Activated naive CD8-positive, alpha-beta T cell treated with anti-CD3 and anti-CD28 coated beads for 36 hours (primary cell): ENCODE measurements at regions not wholly inside any gene's neighbourhood (a gene's known extent, or its start where the extent isn't known, plus 50 kb on each side); places are given as distances from the start of the nearest gene placed in this dataset.
"Not testable (repeated sequence)": the region's sequence is repeated elsewhere in the genome, so short reads cannot be mapped to it uniquely, and the experiment has no call there.

ENCODE experiments used
- DNase-seq: peaks from one replicate; pipeline ENCODE4 v3.0.0; 2021
- H3K27ac Mint-ChIP-seq: one replicate; pipeline ENCODE4 v1.8.0; 2022; ENCODE audit warnings: mild to moderate bottlenecking, moderate library complexity, mixed read lengths
- H3K27me3 Mint-ChIP-seq: one replicate; pipeline ENCODE4 v1.8.0; 2022; ENCODE audit warnings: mild to moderate bottlenecking, mixed read lengths
- H3K36me3 Mint-ChIP-seq: one replicate; pipeline ENCODE4 v1.8.0; 2021; ENCODE audit warnings: mild to moderate bottlenecking, mixed read lengths
- H3K4me1 Mint-ChIP-seq: one replicate; pipeline ENCODE4 v1.8.0; 2021; ENCODE audit warnings: mixed read lengths
- H3K4me3 Mint-ChIP-seq: one replicate; pipeline ENCODE4 v1.8.0; 2022; ENCODE audit warnings: mild to moderate bottlenecking, moderate library complexity, mixed read lengths
- H3K9me3 Mint-ChIP-seq: one replicate; pipeline ENCODE4 v1.8.0; 2022; ENCODE audit warnings: mixed read lengths

DNA sequence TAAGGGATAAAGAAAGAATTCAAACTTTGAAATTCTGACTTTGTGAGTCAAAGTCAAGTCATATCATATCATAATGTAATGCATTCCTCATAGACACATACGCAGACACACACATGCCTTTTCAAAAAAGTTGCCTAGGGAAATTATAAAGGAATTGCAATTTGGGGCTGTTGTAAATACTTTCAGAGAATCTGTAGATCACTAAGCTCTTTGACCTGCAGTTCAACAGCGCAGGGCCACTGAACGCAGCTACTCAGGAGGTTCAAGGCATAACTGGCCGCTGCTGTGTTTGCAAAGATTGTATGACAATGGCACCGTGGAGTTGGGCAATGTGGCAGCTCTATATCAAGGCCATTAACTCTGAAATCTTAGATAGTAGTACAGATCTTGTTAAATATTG, 188.4 kb upstream of the THRB start:
- no peak overlapping the region for H3K27ac Mint-ChIP-seq
- H3K27me3 Mint-ChIP-seq, result peaks cover 62% of the 10 kb centered on the region
- peaks cover 27% of the 10 kb centered on the region for H3K4me1 Mint-ChIP-seq
- H3K4me3 Mint-ChIP-seq, result no peak overlapping the region
- no peak for DNase-seq
- H3K36me3 Mint-ChIP-seq, result no peaks in the 10 kb centered on the region
- H3K9me3 Mint-ChIP-seq, result peaks cover 7% of the 10 kb centered on the region

DNA sequence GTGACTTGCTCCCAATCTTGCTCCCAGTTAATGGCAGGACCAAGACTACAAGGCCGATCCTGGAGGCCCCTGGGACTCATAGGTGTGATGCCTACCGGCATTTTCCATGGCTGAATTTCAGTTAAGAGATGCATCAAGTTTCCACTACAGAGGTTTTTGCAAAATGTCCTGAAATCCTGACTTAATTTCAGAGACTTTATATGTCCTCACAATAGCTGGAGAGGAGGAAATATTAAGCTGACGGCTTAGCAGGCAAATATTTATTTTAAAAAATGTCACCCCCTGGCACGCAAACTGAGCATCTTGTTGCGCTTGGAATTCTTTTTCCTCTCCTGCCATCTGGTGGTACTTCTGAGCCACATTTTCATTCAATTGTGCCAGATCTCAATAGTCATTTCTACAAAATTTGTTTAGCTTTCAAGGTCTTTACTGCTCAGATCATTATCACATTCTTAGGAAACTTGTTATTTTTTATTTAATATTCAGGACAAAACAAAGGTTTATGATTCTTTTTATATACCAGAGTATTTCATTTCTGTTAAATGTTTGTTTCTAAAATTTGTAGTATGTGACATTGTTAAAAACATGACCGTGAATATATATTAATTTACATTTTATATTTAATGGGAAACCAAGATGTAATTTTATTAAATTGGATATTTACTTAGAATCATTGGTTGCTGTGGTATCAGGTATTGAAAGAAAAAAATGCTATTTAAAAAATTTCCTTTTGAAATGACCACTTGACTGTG, 189.2 kb upstream of the THRB start:
- Mint-ChIP-seq H3K36me3 (no peaks in the 10 kb centered on the region), H3K4me1 (peaks cover 21% of the 10 kb centered on the region), H3K27me3 (peaks cover 63% of the 10 kb centered on the region), H3K9me3 (peaks cover 7% of the 10 kb centered on the region), H3K27ac (no peak overlapping the region), H3K4me3 (no peak overlapping the region)
- DNase-seq, result no peak

DNA sequence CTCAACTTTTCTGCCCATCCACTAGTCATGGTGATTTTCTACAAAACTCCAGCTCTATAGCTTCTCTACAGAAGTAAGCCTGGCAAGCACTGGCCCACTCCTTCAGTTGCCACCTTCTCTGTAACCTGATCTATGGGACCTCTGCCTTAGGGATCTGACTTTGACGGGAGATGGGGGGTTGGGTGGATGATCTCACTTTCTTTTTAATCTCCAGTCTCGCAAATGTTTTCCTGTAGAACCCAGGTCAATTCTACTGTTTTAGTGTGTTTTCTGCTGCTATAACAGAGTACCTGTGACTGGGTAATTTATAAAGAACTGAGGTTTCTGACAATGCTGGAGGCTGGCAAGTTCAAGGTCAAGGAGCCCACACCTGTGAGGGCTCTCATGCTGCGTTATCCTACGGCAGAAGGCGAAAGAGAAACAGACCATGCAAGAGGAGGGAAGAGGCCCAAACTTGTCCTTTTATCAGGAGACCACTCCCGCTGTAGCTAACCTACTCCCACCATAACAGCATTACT, 189.9 kb upstream of the THRB start:
- H3K9me3 Mint-ChIP-seq, result peaks cover 5% of the 10 kb centered on the region
- H3K4me3 Mint-ChIP-seq, result no peak overlapping the region
- no peak for DNase-seq
- H3K27ac Mint-ChIP-seq, result no peak overlapping the region
- peaks cover 62% of the 10 kb centered on the region for H3K27me3 Mint-ChIP-seq
- no peaks in the 10 kb centered on the region for H3K36me3 Mint-ChIP-seq
- peaks cover 17% of the 10 kb centered on the region for H3K4me1 Mint-ChIP-seq

DNA sequence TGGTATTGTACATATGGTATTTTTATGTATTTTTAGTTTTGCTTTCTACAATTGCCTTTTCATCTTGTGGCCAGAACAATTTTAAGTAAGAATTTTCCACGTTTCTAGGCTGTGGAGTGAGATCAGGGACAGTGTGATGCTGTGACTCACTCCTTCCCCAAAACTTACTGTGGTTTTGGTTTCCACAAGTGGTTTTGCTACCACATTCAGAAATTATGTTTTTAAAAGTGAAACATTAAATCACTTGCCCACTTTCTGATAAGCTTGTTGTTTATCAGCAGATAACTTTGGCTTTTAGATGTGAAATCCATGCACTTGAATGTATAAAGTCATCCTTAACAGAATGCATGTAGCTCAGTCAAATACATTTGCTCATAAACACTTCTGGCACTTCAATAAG, 192.2 kb upstream of the THRB start:
- Mint-ChIP-seq H3K9me3 (no peaks in the 10 kb centered on the region), H3K36me3 (no peaks in the 10 kb centered on the region), H3K4me3 (no peak overlapping the region), H3K27ac (no peak overlapping the region), H3K27me3 (peaks cover 55% of the 10 kb centered on the region), H3K4me1 (peaks cover 15% of the 10 kb centered on the region)
- peak; percentile 39 for DNase-seq

DNA sequence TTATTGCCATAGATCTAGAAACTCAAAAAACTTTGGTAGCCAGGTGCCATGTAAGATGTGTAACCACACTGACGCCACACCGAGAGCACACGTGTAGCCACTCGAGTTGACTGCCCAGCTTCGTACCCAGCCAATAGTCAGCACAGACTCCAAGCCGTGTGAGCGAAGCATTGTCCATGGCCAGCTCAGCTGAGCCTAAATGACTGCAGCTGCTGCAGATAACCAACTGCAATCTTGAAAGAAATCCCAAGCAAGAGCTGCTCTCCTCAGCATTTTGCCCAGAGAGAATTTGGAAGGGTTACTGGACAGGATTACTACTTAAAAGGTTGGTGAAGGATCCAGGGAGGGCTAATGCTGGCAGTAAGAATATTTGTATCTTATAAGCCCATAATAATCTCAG, 193.0 kb upstream of the THRB start:
- Mint-ChIP-seq H3K36me3 (no peaks in the 10 kb centered on the region), H3K27me3 (peaks cover 59% of the 10 kb centered on the region), H3K4me1 (peaks cover 15% of the 10 kb centered on the region), H3K27ac (no peak overlapping the region), H3K4me3 (no peak overlapping the region), H3K9me3 (no peaks in the 10 kb centered on the region)
- DNase-seq, result no peak

DNA sequence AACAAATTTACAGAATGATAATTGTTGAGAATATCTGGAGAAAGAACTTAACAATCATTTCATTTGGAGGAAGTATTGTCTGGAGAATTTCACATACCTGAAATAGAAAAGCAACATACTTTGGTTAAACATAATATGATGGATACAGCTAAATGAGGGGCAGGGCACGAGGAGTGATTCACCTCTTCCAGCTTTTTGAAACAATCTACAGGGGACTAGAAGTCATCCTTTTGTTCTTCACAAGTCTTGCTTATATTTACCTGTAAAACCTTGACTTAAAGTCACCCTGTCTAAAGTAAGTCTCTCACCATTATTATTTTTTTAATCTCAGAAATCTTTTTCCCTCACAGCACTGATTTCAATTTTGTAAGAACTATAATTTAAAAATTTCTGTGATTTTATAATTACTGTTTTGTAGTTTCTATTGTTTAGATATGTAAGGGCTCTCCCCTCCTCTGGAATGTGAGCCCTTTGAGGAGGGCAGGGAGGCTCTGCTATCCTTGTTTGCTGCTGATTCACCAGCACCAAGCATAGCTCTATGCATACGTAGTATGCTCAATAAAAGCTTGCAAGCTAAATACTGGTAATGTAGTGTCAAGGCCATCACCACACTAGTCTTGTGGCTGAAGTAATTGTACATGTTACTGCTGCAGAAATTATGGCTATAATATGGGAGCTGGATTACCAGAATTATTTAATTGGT, 193.9 kb upstream of the THRB start:
- H3K36me3 Mint-ChIP-seq, result no peaks in the 10 kb centered on the region
- no peak overlapping the region for H3K4me3 Mint-ChIP-seq
- no peaks in the 10 kb centered on the region for H3K9me3 Mint-ChIP-seq
- peaks cover 15% of the 10 kb centered on the region for H3K4me1 Mint-ChIP-seq
- H3K27me3 Mint-ChIP-seq, result peaks cover 51% of the 10 kb centered on the region
- DNase-seq, result no peak
- no peak overlapping the region for H3K27ac Mint-ChIP-seq

DNA sequence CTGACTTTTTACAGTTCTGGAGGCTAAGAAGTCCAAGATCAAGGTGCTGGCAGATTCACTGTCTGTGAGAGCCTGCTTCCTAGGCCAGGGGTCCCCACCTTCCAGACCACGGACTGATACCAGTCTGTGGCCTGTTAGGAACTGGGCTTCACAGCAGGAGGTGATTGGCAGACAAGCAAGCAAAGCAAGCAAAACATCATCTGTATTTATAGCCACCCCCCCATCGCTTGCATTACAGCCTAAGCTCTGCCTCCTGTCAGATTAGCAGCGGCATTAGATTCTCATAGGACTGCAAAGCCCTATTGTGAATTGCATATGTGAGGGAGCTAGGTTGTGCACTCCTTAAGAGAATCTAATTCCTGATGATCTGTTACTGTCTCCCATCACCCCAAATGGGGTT, 194.7 kb upstream of the THRB start:
- Mint-ChIP-seq H3K4me1 (peaks cover 12% of the 10 kb centered on the region), H3K4me3 (no peak overlapping the region)

DNA sequence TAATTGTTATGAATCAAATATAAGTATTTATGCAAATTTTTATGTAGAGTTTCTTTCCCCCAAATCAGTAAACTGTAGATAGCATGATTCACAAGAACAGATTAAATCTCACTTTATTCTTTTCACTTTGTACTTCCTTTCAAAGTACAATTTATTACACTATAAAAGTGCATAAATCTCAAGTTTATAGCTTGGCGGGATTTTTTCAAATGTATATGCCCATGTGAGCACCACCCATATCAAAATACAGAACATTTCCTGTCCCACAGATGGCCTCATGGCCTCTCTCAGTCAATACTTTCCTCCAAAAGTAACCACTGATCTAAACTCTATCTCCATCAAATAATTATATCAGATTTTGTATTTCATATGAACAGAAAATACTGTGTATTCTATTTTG, 196.1 kb upstream of the THRB start:
- no peak overlapping the region for H3K27ac Mint-ChIP-seq
- H3K27me3 Mint-ChIP-seq, result peaks cover 36% of the 10 kb centered on the region
- H3K36me3 Mint-ChIP-seq, result no peaks in the 10 kb centered on the region
- DNase-seq, result no peak
- H3K9me3 Mint-ChIP-seq, result no peaks in the 10 kb centered on the region
- H3K4me3 Mint-ChIP-seq, result no peak overlapping the region
- H3K4me1 Mint-ChIP-seq, result peaks cover 12% of the 10 kb centered on the region

More for the DNA sequence above, 194.7 kb upstream of the THRB start:
- Mint-ChIP-seq H3K9me3 (no peaks in the 10 kb centered on the region), H3K36me3 (no peaks in the 10 kb centered on the region), H3K27ac (no peak overlapping the region), H3K27me3 (peaks cover 48% of the 10 kb centered on the region)
- no peak for DNase-seq

DNA sequence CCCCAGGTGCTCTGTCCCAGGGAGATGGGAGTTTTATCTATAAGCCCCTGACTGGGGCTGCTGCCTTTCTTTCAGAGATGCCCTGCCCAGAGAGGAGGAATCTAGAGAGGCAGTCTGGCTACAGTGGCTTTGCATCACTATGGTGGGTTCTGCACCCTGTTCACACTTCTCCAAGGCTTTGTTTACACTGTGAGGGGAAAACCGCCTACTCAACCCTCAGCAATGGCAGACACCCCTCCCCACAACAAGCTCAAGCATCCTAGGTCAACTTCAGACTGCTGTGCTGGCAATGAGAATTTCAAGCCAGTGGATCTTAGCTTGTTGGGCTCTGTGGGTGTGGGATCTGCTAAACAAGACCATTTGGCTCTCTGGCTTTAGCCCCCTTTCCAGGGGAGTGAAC, 204.4 kb upstream of the THRB start:
- H3K4me1 Mint-ChIP-seq, H3K4me3 Mint-ChIP-seq, DNase-seq, H3K9me3 Mint-ChIP-seq, H3K27me3 Mint-ChIP-seq, H3K36me3 Mint-ChIP-seq, H3K27ac Mint-ChIP-seq: not testable (repeated sequence)

DNA sequence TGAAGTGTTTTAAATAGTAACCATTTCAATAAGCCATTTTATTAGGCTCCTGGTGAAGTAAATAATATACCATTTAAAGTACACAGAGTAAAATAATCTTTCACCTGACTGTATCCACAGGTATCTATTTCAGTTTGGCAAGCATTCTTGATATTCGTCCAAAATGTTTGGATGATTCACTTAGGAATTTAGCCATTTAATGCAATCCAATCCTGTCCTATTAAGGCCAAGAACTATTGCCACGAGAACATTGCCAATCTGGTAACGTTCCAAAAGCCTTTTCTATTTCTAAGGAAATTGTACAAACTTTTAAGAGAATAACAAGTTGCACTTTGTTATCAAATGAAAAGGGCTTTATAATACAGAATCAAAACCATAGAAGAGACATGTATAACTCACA, 209.8 kb upstream of the THRB start:
- DNase-seq, result no peak
- Mint-ChIP-seq H3K4me3 (no peak overlapping the region), H3K36me3 (no peaks in the 10 kb centered on the region), H3K4me1 (no peaks in the 10 kb centered on the region), H3K27ac (no peak overlapping the region), H3K9me3 (peaks cover 3% of the 10 kb centered on the region), H3K27me3 (peaks cover 9% of the 10 kb centered on the region)

DNA sequence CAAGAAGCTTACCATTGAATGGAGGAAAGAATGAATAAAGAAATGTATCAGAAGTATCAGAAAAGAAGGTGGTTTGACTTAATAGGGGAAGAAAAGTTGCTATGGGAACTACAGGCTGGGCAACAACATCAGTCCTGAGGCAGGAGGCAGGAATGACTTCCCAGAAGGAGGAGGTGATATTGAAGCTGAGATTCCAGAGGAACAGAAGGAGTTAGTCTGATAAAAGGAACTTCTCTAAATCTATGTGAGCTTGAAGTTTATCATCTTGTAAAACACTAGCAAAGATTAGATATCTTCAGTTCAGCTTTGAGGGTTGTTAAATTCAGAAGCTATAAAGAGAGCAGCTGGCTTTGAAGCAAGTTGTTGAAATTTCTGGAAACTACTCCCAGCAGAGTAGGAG, 213.3 kb upstream of the THRB start:
- H3K9me3 Mint-ChIP-seq, result no peaks in the 10 kb centered on the region
- H3K27ac Mint-ChIP-seq, result no peak overlapping the region

DNA sequence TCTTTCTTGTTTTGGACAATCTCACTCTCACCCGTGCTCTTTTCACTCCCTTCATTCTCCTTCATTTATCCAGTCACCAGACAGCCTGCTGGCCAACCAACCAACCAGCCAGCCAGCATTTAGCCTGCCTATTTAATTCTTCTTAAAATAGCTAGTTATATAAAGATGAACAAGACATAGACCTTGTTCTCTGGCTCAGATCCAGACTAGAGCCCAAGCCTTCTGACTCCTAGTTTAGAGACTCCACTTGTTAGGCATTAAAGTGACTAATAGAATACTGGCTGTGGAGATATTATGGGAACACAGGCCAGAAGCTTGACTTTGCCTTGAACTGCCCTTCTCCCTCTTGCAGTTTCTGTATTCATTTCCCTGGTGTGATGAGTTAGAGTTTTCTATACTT, 215.3 kb upstream of the THRB start:
- H3K9me3 Mint-ChIP-seq, result no peaks in the 10 kb centered on the region
- no peak overlapping the region for H3K27ac Mint-ChIP-seq
- no peaks in the 10 kb centered on the region for H3K36me3 Mint-ChIP-seq
- H3K4me3 Mint-ChIP-seq, result no peak overlapping the region
- no peaks in the 10 kb centered on the region for H3K4me1 Mint-ChIP-seq
- no peak for DNase-seq
- no peaks in the 10 kb centered on the region for H3K27me3 Mint-ChIP-seq

More for the DNA sequence above, 213.3 kb upstream of the THRB start:
- no peak for DNase-seq
- H3K36me3 Mint-ChIP-seq, result no peaks in the 10 kb centered on the region
- H3K27me3 Mint-ChIP-seq, result no peaks in the 10 kb centered on the region
- H3K4me3 Mint-ChIP-seq, result no peak overlapping the region
- no peaks in the 10 kb centered on the region for H3K4me1 Mint-ChIP-seq

DNA sequence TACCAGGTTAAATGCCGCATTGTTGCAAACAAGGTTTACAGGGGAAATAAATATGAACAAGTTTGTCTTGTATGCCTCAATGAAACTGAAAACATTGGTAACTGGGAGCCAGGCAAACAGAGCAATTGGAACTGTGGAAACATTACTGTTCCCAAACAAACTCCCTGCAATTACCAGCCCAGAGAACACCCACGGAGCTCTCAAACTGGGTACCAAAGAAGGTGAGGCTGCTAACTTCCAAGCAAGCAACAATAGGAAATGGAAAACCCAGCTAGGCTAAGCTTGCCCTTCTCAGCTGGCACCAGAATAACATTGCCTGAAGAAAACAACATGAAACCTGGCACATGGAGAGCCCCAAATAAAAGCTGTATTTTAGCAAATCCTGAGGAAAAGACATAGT, 218.9 kb upstream of the THRB start:
- Mint-ChIP-seq H3K4me3 (no peak overlapping the region), H3K36me3 (no peaks in the 10 kb centered on the region), H3K4me1 (no peaks in the 10 kb centered on the region), H3K9me3 (no peaks in the 10 kb centered on the region), H3K27ac (no peak overlapping the region), H3K27me3 (no peaks in the 10 kb centered on the region)
- no peak for DNase-seq

DNA sequence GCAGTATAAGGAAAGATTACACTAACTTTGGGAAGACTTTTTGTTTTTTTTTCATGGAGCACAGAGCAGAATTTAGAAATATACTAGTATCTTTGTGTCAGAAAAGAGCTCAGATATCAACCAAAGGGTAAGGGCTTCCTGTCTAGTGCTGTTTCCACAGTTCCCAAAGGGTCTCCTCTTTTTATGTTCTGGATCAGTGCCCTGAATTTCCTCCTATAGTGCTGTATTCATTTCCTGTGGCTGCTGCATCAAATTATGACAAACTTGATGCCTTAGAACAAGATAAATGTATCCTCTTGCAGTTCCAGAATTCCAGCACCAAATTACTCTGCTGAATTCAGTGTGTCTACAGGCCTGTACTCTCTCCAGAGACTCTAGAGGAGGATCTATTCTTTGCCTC, 219.8 kb upstream of the THRB start:
- no peak for DNase-seq
- no peaks in the 10 kb centered on the region for H3K9me3 Mint-ChIP-seq
- H3K27me3 Mint-ChIP-seq, result no peaks in the 10 kb centered on the region
- H3K4me3 Mint-ChIP-seq, result no peak overlapping the region
- no peaks in the 10 kb centered on the region for H3K4me1 Mint-ChIP-seq
- no peak overlapping the region for H3K27ac Mint-ChIP-seq
- H3K36me3 Mint-ChIP-seq, result no peaks in the 10 kb centered on the region

DNA sequence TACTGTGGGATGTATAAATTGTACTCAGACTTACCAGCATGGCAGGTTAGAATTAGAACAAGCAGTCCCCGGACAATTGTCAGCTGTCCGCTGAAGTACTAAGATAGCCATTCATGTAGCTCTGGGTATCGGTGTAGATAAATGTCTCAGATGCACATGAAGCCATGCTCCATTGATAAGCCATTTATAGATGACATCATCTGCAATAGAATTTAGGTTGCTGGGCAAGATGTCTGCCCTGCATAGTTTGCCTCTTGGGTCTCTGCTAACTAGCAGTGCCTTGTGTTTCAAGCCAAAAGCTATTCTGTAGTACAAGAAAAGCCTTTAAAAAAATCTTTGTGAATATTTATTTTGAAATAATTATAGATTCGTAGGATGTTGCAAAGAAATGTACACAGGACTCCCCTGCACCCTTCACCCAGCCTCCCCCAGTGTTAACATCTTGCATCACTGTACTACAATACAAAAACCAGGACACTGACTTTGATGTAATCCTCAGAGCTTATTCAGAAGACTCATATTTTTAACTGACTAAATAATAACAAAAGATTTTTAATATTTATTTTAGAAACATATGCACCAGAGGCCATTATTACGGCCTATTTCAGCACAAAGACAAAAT, 220.6 kb upstream of the THRB start:
- Mint-ChIP-seq H3K27ac (no peak overlapping the region), H3K9me3 (no peaks in the 10 kb centered on the region), H3K36me3 (no peaks in the 10 kb centered on the region), H3K27me3 (no peaks in the 10 kb centered on the region), H3K4me1 (no peaks in the 10 kb centered on the region), H3K4me3 (no peak overlapping the region)
- no peak for DNase-seq
